Mucosa of rectum (tissue), 2 donors: ENCODE measurements at regions not wholly inside any gene's neighbourhood (a gene's known extent, or its start where the extent isn't known, plus 50 kb on each side); places are given as distances from the start of the nearest gene placed in this dataset.

Source experiments
- H3K27ac ChIP-seq, 2 donors: one replicate each; pipeline ENCODE4 v1.7.0; 2013; ENCODE audit warnings: inconsistent platforms in 2 of 2, low read depth in 2 of 2, low read length in 2 of 2
- H3K27me3 ChIP-seq, 2 donors: one replicate each; pipeline ENCODE4 v1.7.0; 2013; ENCODE audit warnings: low read length in 2 of 2; ENCODE audit not compliant: control insufficient read depth in 2 of 2, insufficient read depth in 2 of 2
- H3K36me3 ChIP-seq, 2 donors: one replicate each; pipeline ENCODE4 v1.7.0; 2013; ENCODE audit warnings: low read length in 2 of 2; ENCODE audit not compliant: control insufficient read depth in 2 of 2, insufficient read depth in 2 of 2
- H3K4me1 ChIP-seq, 2 donors: one replicate each; pipeline ENCODE4 v1.7.0; 2013; ENCODE audit warnings: low read length in 2 of 2, mild to moderate bottlenecking in 1 of 2; ENCODE audit not compliant: control insufficient read depth in 2 of 2, insufficient read depth in 2 of 2
- H3K4me3 ChIP-seq, 2 donors: one replicate each; pipeline ENCODE4 v1.7.0; 2013; ENCODE audit warnings: low read length in 2 of 2
- H3K9ac ChIP-seq, 2 donors: one replicate each; pipeline ENCODE4 v1.7.0; 2013; ENCODE audit warnings: low read length in 2 of 2, low read depth in 1 of 2, mild to moderate bottlenecking in 1 of 2
- H3K9me3 ChIP-seq, 2 donors: one replicate each; pipeline ENCODE4 v1.7.0; 2013; ENCODE audit warnings: low read length in 2 of 2; ENCODE audit not compliant: control insufficient read depth in 2 of 2
- donor health status: healthy.
- donor health status: Normal muscosa, but diverticular disease.

DNA sequence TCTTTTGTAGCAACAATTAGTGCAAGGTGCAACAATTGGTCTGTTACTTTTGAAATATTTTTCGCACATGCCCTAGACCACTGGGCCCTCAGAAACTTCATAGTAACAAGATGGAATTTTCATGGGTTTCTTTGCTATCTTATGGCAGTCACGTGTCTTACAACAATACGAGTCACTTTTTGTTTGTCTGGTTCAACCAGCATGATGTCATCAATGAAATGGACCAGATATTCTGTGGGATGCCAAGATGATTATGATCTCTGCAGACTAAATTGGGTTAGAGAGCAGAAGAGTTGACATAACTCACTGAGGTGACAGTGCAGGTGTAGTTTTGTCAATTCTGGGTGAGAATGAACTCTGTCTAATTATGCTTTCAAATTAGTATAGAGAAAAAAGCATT, 239.6 kb upstream of the RIOK2 start:
- no peaks in the 10 kb centered on the region for H3K9me3 ChIP-seq
- no peak overlapping the region for H3K9ac ChIP-seq
- H3K36me3 ChIP-seq, result no peaks in the 10 kb centered on the region
- H3K4me3 ChIP-seq, result no peak overlapping the region
- no peaks in the 10 kb centered on the region for H3K27me3 ChIP-seq
- H3K4me1 ChIP-seq, result no peaks in the 10 kb centered on the region
- H3K27ac ChIP-seq, result no peak overlapping the region

DNA sequence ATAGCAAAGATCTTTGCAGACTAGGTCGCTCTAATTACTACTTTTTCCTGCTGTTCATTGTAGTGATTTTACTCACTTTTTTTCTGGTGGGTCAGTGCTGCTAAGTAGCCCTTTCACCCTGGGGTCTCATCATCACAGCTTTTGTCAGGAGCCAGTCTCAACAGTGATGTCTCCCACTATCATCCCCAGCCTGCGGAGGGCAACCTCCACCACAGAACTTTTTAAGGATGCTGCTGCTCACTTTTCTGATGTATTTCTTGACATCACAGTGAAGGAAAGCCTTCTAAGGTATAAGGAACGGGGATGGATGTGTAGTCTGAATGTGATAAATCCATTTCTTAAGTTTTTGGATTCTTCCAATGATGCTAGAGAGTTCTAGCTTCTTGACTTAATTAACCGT, 242.5 kb upstream of the RIOK2 start:
- Histone ChIP-seq H3K36me3 (no peaks in the 10 kb centered on the region), H3K4me1 (no peaks in the 10 kb centered on the region), H3K9me3 (no peaks in the 10 kb centered on the region)

DNA sequence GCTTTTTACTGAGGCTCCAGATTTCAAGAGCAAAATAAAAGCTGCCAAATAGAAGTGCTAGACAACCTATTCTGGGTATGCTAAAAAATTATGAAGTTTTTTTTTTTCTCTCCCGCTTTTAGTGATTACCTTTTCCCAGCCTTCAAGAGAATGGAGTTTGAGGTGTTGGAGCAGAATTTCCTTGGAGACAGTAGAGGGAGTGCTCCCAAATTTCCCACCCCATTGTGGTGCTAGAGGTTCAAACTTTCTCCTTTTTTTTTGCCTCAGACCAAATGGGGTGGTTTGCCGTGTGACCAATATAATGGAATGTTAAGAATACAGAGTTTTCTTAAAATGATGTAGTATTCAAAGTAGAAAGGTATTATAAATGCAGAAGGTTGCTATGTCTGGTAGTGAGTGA, 244.2 kb upstream of the RIOK2 start:
- Histone ChIP-seq H3K9ac (no peak overlapping the region), H3K36me3 (no peaks in the 10 kb centered on the region), H3K27me3 (no peaks in the 10 kb centered on the region), H3K4me3 (no peak overlapping the region), H3K9me3 (no peaks in the 10 kb centered on the region), H3K4me1 (no peaks in the 10 kb centered on the region), H3K27ac (no peak overlapping the region)

More for the DNA sequence above, 242.5 kb upstream of the RIOK2 start:
- no peak overlapping the region for H3K9ac ChIP-seq
- H3K27me3 ChIP-seq, result no peaks in the 10 kb centered on the region
- H3K4me3 ChIP-seq, result no peak overlapping the region
- no peak overlapping the region for H3K27ac ChIP-seq

DNA sequence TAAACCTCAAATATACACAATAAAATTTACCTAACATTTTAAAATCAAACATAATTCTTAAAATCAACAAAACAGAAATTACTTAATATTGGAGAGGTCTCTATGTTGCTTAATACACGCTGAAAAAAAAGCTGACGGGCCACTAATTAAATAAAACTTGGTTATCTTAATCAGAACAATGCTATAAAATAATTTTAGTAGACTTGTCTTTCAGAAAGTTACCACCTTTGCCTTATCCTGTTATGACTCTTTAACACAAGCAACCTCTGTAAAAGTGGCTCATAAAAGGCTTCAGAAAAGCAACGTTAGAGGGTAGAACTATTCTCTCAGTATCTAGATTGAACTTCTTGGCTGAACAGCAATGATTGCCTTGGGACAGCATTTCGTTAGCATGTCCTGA, 251.0 kb upstream of the RIOK2 start:
- H3K27me3 ChIP-seq, result no peaks in the 10 kb centered on the region
- no peak overlapping the region for H3K9ac ChIP-seq
- no peaks in the 10 kb centered on the region for H3K36me3 ChIP-seq
- H3K9me3 ChIP-seq, result no peaks in the 10 kb centered on the region
- no peak overlapping the region for H3K27ac ChIP-seq
- no peaks in the 10 kb centered on the region for H3K4me1 ChIP-seq
- no peak overlapping the region for H3K4me3 ChIP-seq

DNA sequence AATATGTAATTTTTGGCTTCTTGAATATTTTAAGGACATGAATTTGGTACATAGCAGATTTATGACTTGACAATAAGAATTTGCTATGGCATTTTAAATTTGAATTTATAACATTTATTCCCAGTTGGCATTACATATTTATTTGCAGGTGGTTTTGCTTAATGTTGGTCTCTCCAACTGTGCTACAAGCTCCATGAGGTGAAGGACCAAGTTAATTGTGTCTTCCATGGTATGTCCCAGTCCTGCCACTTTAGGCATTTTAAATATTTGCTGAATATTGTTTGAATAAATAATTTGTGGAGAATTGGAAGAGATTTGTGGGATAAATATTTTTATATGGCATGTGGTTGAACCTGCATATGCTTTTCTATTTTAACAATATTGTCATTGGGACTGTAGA, 253.4 kb upstream of the RIOK2 start:
- Histone ChIP-seq H3K9me3 (no peaks in the 10 kb centered on the region), H3K36me3 (no peaks in the 10 kb centered on the region), H3K9ac (no peak overlapping the region), H3K4me3 (no peak overlapping the region), H3K27ac (no peak overlapping the region), H3K4me1 (no peaks in the 10 kb centered on the region), H3K27me3 (no peaks in the 10 kb centered on the region)

DNA sequence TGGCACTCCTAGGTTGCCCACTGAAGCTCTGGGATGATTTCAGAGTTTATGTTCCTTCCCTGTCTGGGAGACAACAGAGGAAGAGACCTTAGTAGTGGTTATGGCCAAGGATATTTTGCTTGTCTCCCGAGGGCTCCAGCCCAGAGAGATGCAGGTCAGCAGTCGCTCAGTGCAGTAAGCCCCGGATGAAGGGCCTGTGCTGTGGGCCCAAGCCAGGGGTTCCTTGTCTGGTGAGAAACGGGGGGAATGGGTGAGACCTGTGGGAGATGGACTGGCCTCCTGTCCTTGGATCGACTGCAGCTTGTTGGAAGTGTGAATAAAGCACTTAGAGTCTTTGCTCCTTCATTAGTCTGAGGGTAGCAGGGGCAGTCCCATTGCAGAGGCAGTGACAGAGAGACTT, 260.7 kb upstream of the RIOK2 start:
- H3K27ac ChIP-seq, result no peak overlapping the region

DNA sequence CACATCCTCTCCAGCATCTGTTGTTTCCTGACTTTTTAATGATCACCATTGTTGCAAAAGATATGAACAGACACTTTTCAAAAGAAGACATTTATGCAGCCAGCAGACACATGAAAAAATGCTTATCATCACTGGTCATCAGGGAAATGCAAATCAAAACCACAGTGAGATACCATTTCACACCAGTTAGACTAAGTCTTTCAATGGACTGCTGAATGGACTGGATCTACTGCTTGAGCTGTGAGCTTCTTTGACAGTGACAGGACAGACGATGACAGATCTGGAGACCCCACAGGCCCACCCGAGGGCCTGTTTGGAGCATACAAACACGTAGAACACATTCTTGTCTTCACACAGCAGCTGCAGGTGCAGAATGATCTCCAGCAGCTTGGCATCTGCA, 266.1 kb upstream of the RIOK2 start:
- Histone ChIP-seq H3K9me3 (no peaks in the 10 kb centered on the region), H3K27ac (no peak overlapping the region), H3K4me1 (no peaks in the 10 kb centered on the region), H3K4me3 (no peak overlapping the region), H3K36me3 (no peaks in the 10 kb centered on the region), H3K9ac (no peak overlapping the region), H3K27me3 (no peaks in the 10 kb centered on the region)

More for the DNA sequence above, 260.7 kb upstream of the RIOK2 start:
- no peak overlapping the region for H3K9ac ChIP-seq
- no peaks in the 10 kb centered on the region for H3K9me3 ChIP-seq
- no peaks in the 10 kb centered on the region for H3K4me1 ChIP-seq
- H3K36me3 ChIP-seq, result no peaks in the 10 kb centered on the region
- no peak overlapping the region for H3K4me3 ChIP-seq
- H3K27me3 ChIP-seq, result no peaks in the 10 kb centered on the region

DNA sequence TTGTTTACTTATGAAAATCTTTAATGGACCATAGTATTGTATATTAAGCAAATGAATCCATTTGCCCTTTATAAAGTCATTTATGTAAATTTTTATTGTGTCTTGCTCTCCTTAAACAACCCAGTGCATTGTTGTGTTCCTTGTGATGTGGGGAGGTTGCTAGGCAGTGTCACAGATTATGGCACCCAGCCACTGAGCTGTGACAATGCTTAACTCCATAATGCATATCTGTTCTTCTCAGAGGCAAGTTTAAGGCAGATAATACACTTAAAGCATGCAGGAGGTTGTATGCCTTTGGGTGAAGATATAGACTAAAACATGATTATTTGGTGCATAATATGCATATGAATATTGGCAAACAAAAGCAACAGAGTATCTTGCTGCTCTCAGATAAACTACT, 269.6 kb upstream of the RIOK2 start:
- H3K4me3 ChIP-seq, result no peak overlapping the region
- no peak overlapping the region for H3K9ac ChIP-seq
- no peaks in the 10 kb centered on the region for H3K9me3 ChIP-seq
- H3K4me1 ChIP-seq, result no peaks in the 10 kb centered on the region
- H3K27ac ChIP-seq, result no peak overlapping the region
- no peaks in the 10 kb centered on the region for H3K27me3 ChIP-seq
- H3K36me3 ChIP-seq, result no peaks in the 10 kb centered on the region

DNA sequence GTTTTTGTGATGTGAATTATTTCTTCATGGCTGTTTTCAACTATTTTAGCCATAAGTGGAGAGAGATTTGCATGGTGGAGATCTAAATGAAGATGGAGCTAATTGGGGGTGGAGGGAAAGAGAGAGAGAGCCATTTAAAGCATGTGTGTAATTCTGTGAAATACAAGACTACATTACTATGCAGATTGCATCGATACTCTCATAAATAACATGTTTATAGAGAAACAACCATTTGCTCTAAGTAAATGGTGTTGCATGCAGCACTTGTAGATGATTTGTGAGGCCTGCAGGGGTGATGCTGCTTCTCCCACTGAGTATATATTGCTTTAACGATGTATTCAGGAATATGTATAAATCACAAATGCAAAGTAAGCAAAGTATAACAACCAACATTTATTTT, 270.2 kb upstream of the RIOK2 start:
- no peaks in the 10 kb centered on the region for H3K9me3 ChIP-seq
- no peak overlapping the region for H3K4me3 ChIP-seq
- no peak overlapping the region for H3K9ac ChIP-seq
- H3K27me3 ChIP-seq, result no peaks in the 10 kb centered on the region
- H3K4me1 ChIP-seq, result no peaks in the 10 kb centered on the region
- no peak overlapping the region for H3K27ac ChIP-seq
- no peaks in the 10 kb centered on the region for H3K36me3 ChIP-seq

DNA sequence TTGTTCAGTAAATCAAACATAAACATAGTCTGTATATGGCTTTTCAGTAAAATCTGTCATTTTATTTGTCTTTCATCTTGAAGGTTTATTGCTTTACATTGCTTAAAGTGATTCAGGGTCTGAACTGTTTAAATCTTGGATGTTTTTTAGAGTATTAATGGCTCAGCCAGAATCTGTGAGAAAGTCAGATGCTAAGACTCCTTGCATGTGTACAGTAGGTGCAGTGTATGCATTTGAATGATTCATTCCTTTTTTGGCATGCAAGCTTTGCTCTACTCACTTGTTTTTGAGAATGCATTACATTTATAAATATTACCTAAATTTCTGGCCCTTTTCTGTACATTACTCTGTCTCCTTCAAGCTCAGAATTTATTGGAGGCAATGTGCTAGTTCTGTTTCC, 271.0 kb upstream of the RIOK2 start:
- Histone ChIP-seq H3K4me3 (no peak overlapping the region), H3K4me1 (no peaks in the 10 kb centered on the region), H3K27ac (no peak overlapping the region), H3K9me3 (no peaks in the 10 kb centered on the region), H3K9ac (no peak overlapping the region), H3K36me3 (no peaks in the 10 kb centered on the region), H3K27me3 (no peaks in the 10 kb centered on the region)

DNA sequence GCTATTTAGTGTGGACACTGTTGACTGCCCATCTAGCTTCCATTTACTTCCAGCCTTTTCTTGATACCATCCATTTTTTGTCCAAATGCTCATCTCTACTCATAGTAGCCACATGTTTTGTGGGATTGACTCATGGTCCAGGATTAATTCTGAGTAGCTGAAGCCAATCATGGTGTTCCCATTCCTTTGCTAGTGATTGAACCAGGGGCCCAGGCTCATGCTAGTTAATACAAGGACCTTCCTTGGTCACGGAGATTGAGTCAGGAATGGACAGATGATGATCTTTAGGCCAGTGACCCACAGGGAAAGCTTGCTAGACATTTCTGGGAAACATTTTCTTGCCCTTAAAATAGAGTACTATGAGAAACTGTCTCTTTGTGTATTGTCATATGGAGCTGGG, 272.9 kb upstream of the RIOK2 start:
- Histone ChIP-seq H3K27ac (no peak overlapping the region), H3K36me3 (no peaks in the 10 kb centered on the region), H3K9ac (no peak overlapping the region), H3K27me3 (no peaks in the 10 kb centered on the region), H3K9me3 (no peaks in the 10 kb centered on the region), H3K4me3 (no peak overlapping the region), H3K4me1 (no peaks in the 10 kb centered on the region)
